HG03064 (cell line): ENCODE measurements at regions not wholly inside any gene's neighbourhood (a gene's known extent, or its start where the extent isn't known, plus 50 kb on each side); places are given as distances from the start of the nearest gene placed in this dataset.

ENCODE experiments used
- ATAC-seq: cut with Tn5 transposase; IDR thresholded peaks from one replicate; pipeline ENCODE4 v1.9.1; 2021; ENCODE audit warnings: low read depth; ENCODE audit not compliant: unreplicated experiment

- no peak for ATAC-seq
Observed at GRCh38 chr21:16283516-16283915, 553.7 kb downstream of the USP25 start.

GRCh38 chr21:16285605-16286126 lies 555.9 kb downstream of the USP25 start:
- no peak for ATAC-seq

GRCh38 chr21:16287046-16287445 lies 557.3 kb downstream of the USP25 start:
- no peak for ATAC-seq

- ATAC-seq = no peak
Observed at GRCh38 chr21:16291296-16291695, 561.5 kb downstream of the USP25 start.

- no peak for ATAC-seq
Observed at GRCh38 chr21:16294128-16294527, 564.3 kb downstream of the USP25 start.

- no peak for ATAC-seq
Observed at GRCh38 chr21:16302851-16303282, 573.1 kb downstream of the USP25 start.

GRCh38 chr21:16304174-16305095 lies 574.7 kb downstream of the USP25 start:
- no peak for ATAC-seq

GRCh38 chr21:16305686-16306085 lies 575.9 kb downstream of the USP25 start:
- ATAC-seq = no peak

GRCh38 chr21:16307256-16307655 lies 577.5 kb downstream of the USP25 start:
- no peak for ATAC-seq

- no peak for ATAC-seq
Observed at GRCh38 chr21:16308269-16308668, 578.5 kb downstream of the USP25 start.

- no peak for ATAC-seq
Observed at GRCh38 chr21:16309250-16309971, 579.6 kb downstream of the USP25 start.

- ATAC-seq = no peak
Observed at GRCh38 chr21:16310176-16310575, 580.4 kb downstream of the USP25 start.

GRCh38 chr21:16311229-16311628 lies 581.4 kb downstream of the USP25 start:
- no peak for ATAC-seq

- no peak for ATAC-seq
Observed at GRCh38 chr21:16312321-16312720, 582.5 kb downstream of the USP25 start.

- ATAC-seq = no peak
Observed at GRCh38 chr21:16315223-16315622, 585.4 kb downstream of the USP25 start.

- ATAC-seq = no peak
Observed at GRCh38 chr21:16318651-16319300, 589.0 kb downstream of the USP25 start.

GRCh38 chr21:16320110-16320509 lies 590.3 kb downstream of the USP25 start:
- no peak for ATAC-seq

GRCh38 chr21:16322454-16322853 lies 592.7 kb downstream of the USP25 start:
- no peak for ATAC-seq

GRCh38 chr21:16323596-16323995 lies 593.8 kb downstream of the USP25 start:
- no peak for ATAC-seq

GRCh38 chr21:16324630-16325029 lies 594.8 kb downstream of the USP25 start:
- ATAC-seq = no peak
